HG03378 (cell line): ENCODE measurements at regions not wholly inside any gene's neighbourhood (a gene's known extent, or its start where the extent isn't known, plus 50 kb on each side); places are given as distances from the start of the nearest gene placed in this dataset.
"Not testable (repeated sequence)": the region's sequence is repeated elsewhere in the genome, so short reads cannot be mapped to it uniquely, and the experiment has no call there.

Experiments
- ATAC-seq: cut with Tn5 transposase; IDR thresholded peaks from one replicate; pipeline ENCODE4 v1.9.1; 2021; ENCODE audit warnings: mild to moderate bottlenecking, moderate library complexity; ENCODE audit not compliant: unreplicated experiment

GRCh38 chr6:67686225-67686624 is 948.9 kb upstream of the ADGRB3 start:
- ATAC-seq = not testable (repeated sequence)

- no peak for ATAC-seq
Measured at GRCh38 chr6:67683960-67684359, 951.1 kb upstream of the ADGRB3 start.

- no peak for ATAC-seq
Measured at GRCh38 chr6:67680297-67680932, 954.7 kb upstream of the ADGRB3 start.

GRCh38 chr6:67679566-67680296 is 955.4 kb upstream of the ADGRB3 start:
- ATAC-seq = no peak

GRCh38 chr6:67676892-67677291 is 958.2 kb upstream of the ADGRB3 start:
- no peak for ATAC-seq

- no peak for ATAC-seq
Measured at GRCh38 chr6:67667637-67668422, 967.3 kb upstream of the ADGRB3 start.

- no peak for ATAC-seq
Measured at GRCh38 chr6:67666177-67666964, 968.7 kb upstream of the ADGRB3 start.

GRCh38 chr6:67664942-67665341 is 970.1 kb upstream of the ADGRB3 start:
- no peak for ATAC-seq

GRCh38 chr6:67663105-67663895 is 971.8 kb upstream of the ADGRB3 start:
- ATAC-seq = no peak

GRCh38 chr6:67653561-67653960 is 981.5 kb upstream of the ADGRB3 start:
- ATAC-seq = no peak

- no peak for ATAC-seq
Measured at GRCh38 chr6:67646550-67646949, 988.5 kb upstream of the ADGRB3 start.

- ATAC-seq = no peak
Measured at GRCh38 chr6:67643281-67643680, 991.8 kb upstream of the ADGRB3 start.

- ATAC-seq = no peak
Measured at GRCh38 chr6:67642582-67642981, 992.5 kb upstream of the ADGRB3 start.

- ATAC-seq = no peak
Measured at GRCh38 chr6:67640484-67640883, 994.6 kb upstream of the ADGRB3 start.

GRCh38 chr6:67639161-67639560 is 995.9 kb upstream of the ADGRB3 start:
- no peak for ATAC-seq

GRCh38 chr6:67634199-67634598 is 1000.9 kb upstream of the ADGRB3 start:
- no peak for ATAC-seq

- no peak for ATAC-seq
Measured at GRCh38 chr6:67633058-67633457, 1002.0 kb upstream of the ADGRB3 start.

GRCh38 chr6:67630146-67630545 is 1004.9 kb upstream of the ADGRB3 start:
- no peak for ATAC-seq

GRCh38 chr6:67629258-67629657 is 1005.8 kb upstream of the ADGRB3 start:
- ATAC-seq = no peak

GRCh38 chr6:67615796-67616195 is 1019.3 kb upstream of the ADGRB3 start:
- ATAC-seq = no peak
